Epithelial cell of proximal tubule (primary cell): ENCODE measurements at regions not wholly inside any gene's neighbourhood (a gene's known extent, or its start where the extent isn't known, plus 50 kb on each side); places are given as distances from the start of the nearest gene placed in this dataset.

Experiments
- DNase-seq: peaks from one replicate; pipeline ENCODE4 v3.0.0-alpha.2; 2011; ENCODE audit warnings: low read depth
- H3K4me3 ChIP-seq: 2 replicates; pipeline ENCODE4 v1.5.1; 2011; ENCODE audit warnings: low read depth, mild to moderate bottlenecking, low read length
- CTCF ChIP-seq: conservative IDR thresholded peaks from 2 replicates; pipeline ENCODE4 v1.5.1; 2012; ENCODE audit warnings: low read depth, mild to moderate bottlenecking, low read length

- no peak overlapping the region for H3K4me3 ChIP-seq
- DNase-seq = no peak
- no peak for TF ChIP-seq CTCF
Measured at GRCh38 chr5:90135779-90136378, 273.7 kb downstream of the CETN3 start.

- H3K4me3 ChIP-seq = no peak overlapping the region
- TF ChIP-seq CTCF = no peak
- DNase-seq = no peak
Measured at GRCh38 chr5:90134892-90135291, 274.7 kb downstream of the CETN3 start.

GRCh38 chr5:90134381-90134780 lies 275.2 kb downstream of the CETN3 start:
- DNase-seq = no peak
- no peak for TF ChIP-seq CTCF
- H3K4me3 ChIP-seq = no peak overlapping the region

GRCh38 chr5:90133941-90134340 lies 275.6 kb downstream of the CETN3 start:
- no peak overlapping the region for H3K4me3 ChIP-seq
- no peak for DNase-seq
- TF ChIP-seq CTCF = no peak

- H3K4me3 ChIP-seq = no peak overlapping the region
- TF ChIP-seq CTCF = no peak
- no peak for DNase-seq
Measured at GRCh38 chr5:90131383-90132133, 278.0 kb downstream of the CETN3 start.

- no peak for DNase-seq
- no peak for TF ChIP-seq CTCF
- H3K4me3 ChIP-seq = no peak overlapping the region
Measured at GRCh38 chr5:90128551-90128950, 281.0 kb downstream of the CETN3 start.

- H3K4me3 ChIP-seq = no peak overlapping the region
- no peak for TF ChIP-seq CTCF
- DNase-seq = no peak
Measured at GRCh38 chr5:90119531-90119971, 290.0 kb downstream of the CETN3 start.
